Smooth muscle cell (in vitro differentiated cells): ENCODE measurements at regions not wholly inside any gene's neighbourhood (a gene's known extent, or its start where the extent isn't known, plus 50 kb on each side); places are given as distances from the start of the nearest gene placed in this dataset.

Source experiments
- DNase-seq: peaks from one replicate; lab custom pipeline; 2025; ENCODE audit not compliant: unreplicated experiment; lab: John Stamatoyannopoulos, UW
- H2AFZ ChIP-seq: fragments of 200-600 bp; sonication (generic); 2 replicates; pipeline ENCODE4 v1.6.0; 2016; ENCODE audit warnings: antibody characterized with exemption, low read depth, mild to moderate bottlenecking
- H3F3A ChIP-seq: fragments of 200-600 bp; sonication (generic); 2 replicates; pipeline ENCODE4 v1.6.0; 2017; ENCODE audit warnings: antibody characterized with exemption, low read depth
- H3K27ac ChIP-seq: fragments of 200-600 bp; sonication (generic); 2 replicates; pipeline ENCODE4 v1.5.1; 2016; ENCODE audit warnings: low read depth, mild to moderate bottlenecking
- H3K27me3 ChIP-seq: fragments of 200-600 bp; sonication (generic); 2 replicates; pipeline ENCODE4 v1.6.1; 2016; ENCODE audit warnings: low read depth, mild to moderate bottlenecking
- H3K36me3 ChIP-seq: fragments of 200-600 bp; sonication (generic); 2 replicates; pipeline ENCODE4 v1.5.1; 2016; ENCODE audit warnings: low read depth
- H3K4me1 ChIP-seq: fragments of 200-600 bp; sonication (generic); 2 replicates; pipeline ENCODE4 v1.5.1; 2016; ENCODE audit warnings: low read depth
- H3K4me2 ChIP-seq: fragments of 200-600 bp; sonication (generic); 2 replicates; pipeline ENCODE4 v1.6.0; 2016; ENCODE audit warnings: mild to moderate bottlenecking
- H3K4me3 ChIP-seq: fragments of 200-600 bp; sonication (generic); 2 replicates; pipeline ENCODE4 v1.5.1; 2016; ENCODE audit warnings: mild to moderate bottlenecking
- H3K79me2 ChIP-seq: fragments of 200-600 bp; sonication (generic); 2 replicates; pipeline ENCODE4 v1.6.0; 2016; ENCODE audit warnings: low read depth, mild to moderate bottlenecking
- H3K9ac ChIP-seq: fragments of 200-600 bp; sonication (generic); 2 replicates; pipeline ENCODE4 v1.6.0; 2016; ENCODE audit warnings: low read depth
- H3K9me3 ChIP-seq: fragments of 200-600 bp; sonication (generic); replicated peaks from 2 replicates; pipeline ENCODE4 v1.5.1; 2016; ENCODE audit warnings: low read depth
- H4K20me1 ChIP-seq: fragments of 200-600 bp; sonication (generic); 2 replicates; pipeline ENCODE4 v1.6.0; 2016; ENCODE audit warnings: low read depth
- CTCF ChIP-seq: fragments of 200-600 bp; sonication (generic); IDR thresholded peaks from 2 replicates; pipeline ENCODE4 v1.5.1; 2017; ENCODE audit warnings: borderline replicate concordance, mild to moderate bottlenecking, antibody characterized with exemption; ENCODE audit not compliant: insufficient read depth, poor library complexity, severe bottlenecking
- WGBS: methylation state at CpG from one replicate; pipeline ENCODE4 v1.1.7; 2016; ENCODE audit warnings: low lambda C conversion rate; 5-methylcytosine and 5-hydroxymethylcytosine counted together

- Histone ChIP-seq H3K4me1 (no peaks in the 10 kb centered on the region), H3K4me2 (no peak overlapping the region), H2AFZ (no peak overlapping the region), H3K79me2 (no peaks in the 10 kb centered on the region), H4K20me1 (no peaks in the 10 kb centered on the region), H3K27me3 (no peaks in the 10 kb centered on the region), H3K27ac (no peak overlapping the region), H3K4me3 (no peak overlapping the region), H3K9me3 (no peaks in the 10 kb centered on the region), H3K36me3 (no peaks in the 10 kb centered on the region), H3K9ac (no peak overlapping the region), H3F3A (no peaks in the 10 kb centered on the region)
- TF ChIP-seq CTCF = no peak
- no peak for DNase-seq
- WGBS = 77% methylated on average over 1 of the region's 1 CpG
Observed at GRCh38 chr12:61655241-61655640, 605.0 kb upstream of the USP15 start.

GRCh38 chr12:61667676-61668075, 592.5 kb upstream of the USP15 start:
- Histone ChIP-seq H4K20me1 (no peaks in the 10 kb centered on the region), H3K79me2 (no peaks in the 10 kb centered on the region), H3K27me3 (no peaks in the 10 kb centered on the region), H3K4me3 (no peak overlapping the region), H3K9me3 (no peaks in the 10 kb centered on the region), H3F3A (no peaks in the 10 kb centered on the region), H3K27ac (no peak overlapping the region), H3K4me1 (no peaks in the 10 kb centered on the region), H2AFZ (no peak overlapping the region), H3K36me3 (no peaks in the 10 kb centered on the region), H3K4me2 (no peak overlapping the region), H3K9ac (no peak overlapping the region)
- DNase-seq = no peak
- WGBS = 64% methylated on average over 1 of the region's 1 CpG
- TF ChIP-seq CTCF = no peak

GRCh38 chr12:61676520-61676919, 583.7 kb upstream of the USP15 start:
- Histone ChIP-seq H3K36me3 (no peaks in the 10 kb centered on the region), H3K4me3 (no peak overlapping the region), H3K79me2 (no peaks in the 10 kb centered on the region), H3K4me1 (no peaks in the 10 kb centered on the region), H4K20me1 (no peaks in the 10 kb centered on the region), H3K9me3 (no peaks in the 10 kb centered on the region), H3K4me2 (no peak overlapping the region), H2AFZ (no peak overlapping the region), H3K9ac (no peak overlapping the region), H3K27me3 (no peaks in the 10 kb centered on the region), H3K27ac (no peak overlapping the region), H3F3A (no peaks in the 10 kb centered on the region)
- DNase-seq = no peak
- no peak for TF ChIP-seq CTCF

- H3F3A ChIP-seq = no peaks in the 10 kb centered on the region
- H3K4me1 ChIP-seq = no peaks in the 10 kb centered on the region
- no peak overlapping the region for H3K27ac ChIP-seq
- no peaks in the 10 kb centered on the region for H3K79me2 ChIP-seq
- DNase-seq = no peak
- no peak overlapping the region for H3K4me3 ChIP-seq
- no peak overlapping the region for H3K9ac ChIP-seq
- H4K20me1 ChIP-seq = no peaks in the 10 kb centered on the region
- no peaks in the 10 kb centered on the region for H3K9me3 ChIP-seq
- no peak for TF ChIP-seq CTCF
- no peak overlapping the region for H2AFZ ChIP-seq
- no peak overlapping the region for H3K4me2 ChIP-seq
- H3K36me3 ChIP-seq = no peaks in the 10 kb centered on the region
- WGBS = 78% methylated on average over 5 of the region's 5 CpGs
- no peaks in the 10 kb centered on the region for H3K27me3 ChIP-seq
Observed at GRCh38 chr12:61687407-61687806, 572.8 kb upstream of the USP15 start.
